ENCODE measurements at regions not wholly inside any gene's neighbourhood (a gene's known extent, or its start where the extent isn't known, plus 50 kb on each side); places are given as distances from the start of the nearest gene placed in this dataset.

- no peak for DNase-seq (ENCODE audit: low read depth in 1 of 2, low spot score in 1 of 2)
- H3K27ac ChIP-seq (replicated peaks), result no peak overlapping the region
- no peak overlapping the region for H3K4me3 ChIP-seq (replicated peaks; ENCODE audit: insufficient read depth, low read length)
- TF ChIP-seq GABPA (IDR thresholded peaks at IDR 0.05; ENCODE audit: low read depth) (no peak), CTCF (IDR thresholded peaks at IDR 0.05; ENCODE audit: insufficient read depth, low read length) (no peak), REST (IDR thresholded peaks at IDR 0.05; ENCODE audit: insufficient replicate concordance, low read depth) (no peak), POLR2AphosphoS5 (IDR thresholded peaks at IDR 0.05; ENCODE audit: low read depth) (no peak), SPI1 (IDR thresholded peaks at IDR 0.05; ENCODE audit: borderline replicate concordance, low read depth) (no peak)
- H3K27me3 ChIP-seq (ENCODE audit: insufficient read depth, poor library complexity, severe bottlenecking), result no peaks in the 10 kb centered on the region
These were observed 147.7 kb upstream of the TBL1X start for GRCh38 chrX:9317176-9317575.

GRCh38 chrX:9318213-9318612 lies 146.6 kb upstream of the TBL1X start:
- no peaks in the 10 kb centered on the region for H3K27me3 ChIP-seq (ENCODE audit: insufficient read depth, poor library complexity, severe bottlenecking)
- H3K27ac ChIP-seq (replicated peaks), result no peak overlapping the region
- TF ChIP-seq GABPA (IDR thresholded peaks at IDR 0.05; ENCODE audit: low read depth) (no peak), SPI1 (IDR thresholded peaks at IDR 0.05; ENCODE audit: borderline replicate concordance, low read depth) (no peak), POLR2AphosphoS5 (IDR thresholded peaks at IDR 0.05; ENCODE audit: low read depth) (no peak), CTCF (IDR thresholded peaks at IDR 0.05; ENCODE audit: insufficient read depth, low read length) (no peak), REST (IDR thresholded peaks at IDR 0.05; ENCODE audit: insufficient replicate concordance, low read depth) (no peak)
- DNase-seq (ENCODE audit: low read depth in 1 of 2, low spot score in 1 of 2), result no peak
- H3K4me3 ChIP-seq (replicated peaks; ENCODE audit: insufficient read depth, low read length), result no peak overlapping the region

GRCh38 chrX:9318766-9319165 lies 146.1 kb upstream of the TBL1X start:
- Histone ChIP-seq H3K27ac (replicated peaks) (no peak overlapping the region), H3K4me3 (replicated peaks; ENCODE audit: insufficient read depth, low read length) (no peak overlapping the region), H3K27me3 (ENCODE audit: insufficient read depth, poor library complexity, severe bottlenecking) (no peaks in the 10 kb centered on the region)
- TF ChIP-seq REST (IDR thresholded peaks at IDR 0.05; ENCODE audit: insufficient replicate concordance, low read depth), result no peak
- no peak for DNase-seq (ENCODE audit: low read depth in 1 of 2, low spot score in 1 of 2)

GRCh38 chrX:9320940-9321339 lies 143.9 kb upstream of the TBL1X start:
- no peak for DNase-seq (ENCODE audit: low read depth in 1 of 2, low spot score in 1 of 2)

More at GRCh38 chrX:9320940-9321339, 143.9 kb upstream of the TBL1X start:
- TF ChIP-seq REST (IDR thresholded peaks at IDR 0.05; ENCODE audit: insufficient replicate concordance, low read depth) (no peak), SPI1 (IDR thresholded peaks at IDR 0.05; ENCODE audit: borderline replicate concordance, low read depth) (no peak), GABPA (IDR thresholded peaks at IDR 0.05; ENCODE audit: low read depth) (no peak), POLR2AphosphoS5 (IDR thresholded peaks at IDR 0.05; ENCODE audit: low read depth) (no peak)
- no peak overlapping the region for H3K27ac ChIP-seq (replicated peaks)
- H3K4me3 ChIP-seq (replicated peaks; ENCODE audit: insufficient read depth, low read length), result no peak overlapping the region
- H3K27me3 ChIP-seq (ENCODE audit: insufficient read depth, poor library complexity, severe bottlenecking), result no peaks in the 10 kb centered on the region
